Stomach smooth muscle (tissue), 2 donors: ENCODE measurements at regions not wholly inside any gene's neighbourhood (a gene's known extent, or its start where the extent isn't known, plus 50 kb on each side); places are given as distances from the start of the nearest gene placed in this dataset.

Source experiments
- H3K27ac ChIP-seq: one replicate; pipeline ENCODE4 v1.7.0; 2013; ENCODE audit warnings: mild to moderate bottlenecking, low read length, inconsistent platforms
- H3K27me3 ChIP-seq, 2 donors: one replicate each; pipeline ENCODE4 v1.7.0; 2013; ENCODE audit warnings: low read length in 2 of 2; ENCODE audit not compliant: insufficient read depth in 2 of 2, control insufficient read depth in 1 of 2
- H3K36me3 ChIP-seq, 2 donors: one replicate each; pipeline ENCODE4 v1.7.0; 2013; ENCODE audit warnings: low read length in 2 of 2; ENCODE audit not compliant: control insufficient read depth in 2 of 2, insufficient read depth in 2 of 2
- H3K4me1 ChIP-seq: one replicate; pipeline ENCODE4 v1.7.0; 2013; ENCODE audit warnings: low read length; ENCODE audit not compliant: control insufficient read depth, insufficient read depth
- H3K4me3 ChIP-seq, 2 donors: one replicate each; pipeline ENCODE4 v1.7.0; 2013; ENCODE audit warnings: low read length in 2 of 2
- H3K9ac ChIP-seq, 2 donors: one replicate each; pipeline ENCODE4 v1.7.0; 2013; ENCODE audit warnings: low read length in 2 of 2, mild to moderate bottlenecking in 1 of 2
- H3K9me3 ChIP-seq, 2 donors: one replicate each; pipeline ENCODE4 v1.7.0; 2013; ENCODE audit warnings: low read length in 2 of 2; ENCODE audit not compliant: control insufficient read depth in 2 of 2
- donor health status: healthy.
- donor health status: Pancreatic carcinoma.

- Histone ChIP-seq H3K9ac (no peak overlapping the region), H3K4me3 (no peak overlapping the region), H3K4me1 (no peaks in the 10 kb centered on the region), H3K27me3 (no peaks in the 10 kb centered on the region), H3K36me3 (no peaks in the 10 kb centered on the region), H3K9me3 (no peaks in the 10 kb centered on the region), H3K27ac (no peak overlapping the region)
These were observed 126.9 kb upstream of the LINC00305 start for GRCh38 chr18:64275593-64276300.

DNA sequence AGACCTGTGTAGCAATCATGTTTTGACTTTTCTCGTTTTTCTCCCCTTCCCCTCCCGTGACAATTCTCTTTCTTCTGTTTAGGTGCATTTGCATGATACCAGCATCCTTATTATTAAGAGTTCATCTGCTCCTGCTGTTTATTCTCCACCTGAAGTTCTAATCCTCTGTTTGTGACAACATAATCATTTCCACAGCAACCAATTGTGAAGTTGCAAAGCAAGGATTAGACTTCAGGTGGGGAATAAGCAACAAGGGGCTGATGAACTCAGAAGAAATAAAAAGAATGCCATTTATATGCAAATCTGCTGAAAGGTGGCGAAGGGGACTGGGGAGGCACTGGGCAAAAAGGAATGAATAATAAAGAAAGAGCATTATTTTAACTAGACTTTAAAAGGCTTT, 124.8 kb upstream of the LINC00305 start:
- Histone ChIP-seq H3K27ac (no peak overlapping the region), H3K9me3 (no peaks in the 10 kb centered on the region), H3K4me1 (no peaks in the 10 kb centered on the region), H3K4me3 (no peak overlapping the region), H3K36me3 (no peaks in the 10 kb centered on the region), H3K27me3 (no peaks in the 10 kb centered on the region), H3K9ac (no peak overlapping the region)

GRCh38 chr18:64271975-64272659, 123.2 kb upstream of the LINC00305 start:
- Histone ChIP-seq H3K27me3 (no peaks in the 10 kb centered on the region), H3K9ac (no peak overlapping the region), H3K4me1 (no peaks in the 10 kb centered on the region), H3K27ac (no peak overlapping the region), H3K36me3 (no peaks in the 10 kb centered on the region), H3K9me3 (no peaks in the 10 kb centered on the region), H3K4me3 (no peak overlapping the region)

GRCh38 chr18:64271246-64271645, 122.4 kb upstream of the LINC00305 start:
- Histone ChIP-seq H3K9ac (no peak overlapping the region), H3K9me3 (no peaks in the 10 kb centered on the region), H3K36me3 (no peaks in the 10 kb centered on the region), H3K27me3 (no peaks in the 10 kb centered on the region), H3K4me1 (no peaks in the 10 kb centered on the region), H3K27ac (no peak overlapping the region), H3K4me3 (no peak overlapping the region)

GRCh38 chr18:64270608-64271007, 121.7 kb upstream of the LINC00305 start:
- Histone ChIP-seq H3K9me3 (no peaks in the 10 kb centered on the region), H3K4me3 (no peak overlapping the region), H3K4me1 (no peaks in the 10 kb centered on the region), H3K27me3 (no peaks in the 10 kb centered on the region), H3K9ac (no peak overlapping the region), H3K36me3 (no peaks in the 10 kb centered on the region), H3K27ac (no peak overlapping the region)

GRCh38 chr18:64270121-64270520, 121.2 kb upstream of the LINC00305 start:
- no peaks in the 10 kb centered on the region for H3K4me1 ChIP-seq
- no peak overlapping the region for H3K4me3 ChIP-seq
- no peak overlapping the region for H3K27ac ChIP-seq
- no peaks in the 10 kb centered on the region for H3K36me3 ChIP-seq
- no peak overlapping the region for H3K9ac ChIP-seq
- no peaks in the 10 kb centered on the region for H3K9me3 ChIP-seq
- no peaks in the 10 kb centered on the region for H3K27me3 ChIP-seq

GRCh38 chr18:64264171-64264570, 115.3 kb upstream of the LINC00305 start:
- Histone ChIP-seq H3K36me3 (no peaks in the 10 kb centered on the region), H3K9ac (no peak overlapping the region), H3K27me3 (no peaks in the 10 kb centered on the region), H3K9me3 (no peaks in the 10 kb centered on the region), H3K4me3 (no peak overlapping the region), H3K27ac (no peak overlapping the region), H3K4me1 (no peaks in the 10 kb centered on the region)

GRCh38 chr18:64260810-64261209, 111.9 kb upstream of the LINC00305 start:
- H3K9me3 ChIP-seq: no peaks in the 10 kb centered on the region
- H3K4me3 ChIP-seq: no peak overlapping the region
- H3K27ac ChIP-seq: no peak overlapping the region
- no peaks in the 10 kb centered on the region for H3K4me1 ChIP-seq
- H3K9ac ChIP-seq: no peak overlapping the region
- no peaks in the 10 kb centered on the region for H3K27me3 ChIP-seq
- no peaks in the 10 kb centered on the region for H3K36me3 ChIP-seq

DNA sequence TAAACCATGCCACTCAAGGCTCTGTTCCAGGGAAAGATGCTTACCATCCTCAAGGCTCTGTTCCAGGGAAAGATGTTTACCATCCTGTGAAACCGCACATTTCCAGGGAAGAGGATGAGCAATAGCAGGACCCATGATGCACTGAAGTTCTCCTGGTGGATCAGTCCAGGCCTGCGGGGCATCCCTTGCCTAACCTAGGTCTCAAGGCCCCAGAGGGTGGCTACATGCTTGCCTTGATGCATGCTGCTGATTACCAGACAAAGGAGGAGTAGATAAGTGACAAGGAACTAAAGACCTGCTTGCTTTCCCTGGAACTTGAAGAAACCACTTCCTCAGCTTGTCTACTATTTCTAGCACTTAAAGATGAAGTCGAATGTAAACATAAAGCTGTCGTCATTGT, 111.0 kb upstream of the LINC00305 start:
- no peaks in the 10 kb centered on the region for H3K9me3 ChIP-seq
- H3K9ac ChIP-seq: no peak overlapping the region
- no peak overlapping the region for H3K4me3 ChIP-seq
- no peak overlapping the region for H3K27ac ChIP-seq
- H3K36me3 ChIP-seq: no peaks in the 10 kb centered on the region
- H3K27me3 ChIP-seq: no peaks in the 10 kb centered on the region
- H3K4me1 ChIP-seq: no peaks in the 10 kb centered on the region

GRCh38 chr18:64258111-64258650, 109.3 kb upstream of the LINC00305 start:
- Histone ChIP-seq H3K9ac (no peak overlapping the region), H3K4me1 (no peaks in the 10 kb centered on the region), H3K27me3 (no peaks in the 10 kb centered on the region), H3K36me3 (no peaks in the 10 kb centered on the region), H3K4me3 (no peak overlapping the region), H3K27ac (no peak overlapping the region), H3K9me3 (no peaks in the 10 kb centered on the region)
